HG02759 (cell line): ENCODE measurements at regions not wholly inside any gene's neighbourhood (a gene's known extent, or its start where the extent isn't known, plus 50 kb on each side); places are given as distances from the start of the nearest gene placed in this dataset.

Experiments
- ATAC-seq: cut with Tn5 transposase; IDR thresholded peaks from one replicate; pipeline ENCODE4 v1.9.1; 2021; ENCODE audit warnings: mild to moderate bottlenecking, moderate library complexity; ENCODE audit not compliant: unreplicated experiment

GRCh38 chr4:14809203-14809602 lies 193.1 kb upstream of the CPEB2 start:
- ATAC-seq: no peak

- ATAC-seq: no peak
Measured at GRCh38 chr4:14810121-14810520, 192.2 kb upstream of the CPEB2 start.

- ATAC-seq: no peak
Measured at GRCh38 chr4:14810568-14810967, 191.7 kb upstream of the CPEB2 start.

- no peak for ATAC-seq
Measured at GRCh38 chr4:14812101-14812500, 190.2 kb upstream of the CPEB2 start.

GRCh38 chr4:14816623-14817261 lies 185.5 kb upstream of the CPEB2 start:
- ATAC-seq: no peak

- ATAC-seq: no peak
Measured at GRCh38 chr4:14824189-14824588, 178.1 kb upstream of the CPEB2 start.

GRCh38 chr4:14827111-14827510 lies 175.2 kb upstream of the CPEB2 start:
- no peak for ATAC-seq

GRCh38 chr4:14829795-14830194 lies 172.5 kb upstream of the CPEB2 start:
- no peak for ATAC-seq

- ATAC-seq: no peak
Measured at GRCh38 chr4:14831416-14831815, 170.9 kb upstream of the CPEB2 start.

GRCh38 chr4:14833053-14833452 lies 169.2 kb upstream of the CPEB2 start:
- ATAC-seq: no peak

- no peak for ATAC-seq
Measured at GRCh38 chr4:14834382-14834781, 167.9 kb upstream of the CPEB2 start.

- ATAC-seq: no peak
Measured at GRCh38 chr4:14835288-14835687, 167.0 kb upstream of the CPEB2 start.

GRCh38 chr4:14835708-14836425 lies 166.4 kb upstream of the CPEB2 start:
- ATAC-seq: no peak

GRCh38 chr4:14837860-14838259 lies 164.4 kb upstream of the CPEB2 start:
- no peak for ATAC-seq

GRCh38 chr4:14841801-14842768 lies 160.2 kb upstream of the CPEB2 start:
- no peak for ATAC-seq

- no peak for ATAC-seq
Measured at GRCh38 chr4:14842964-14843630, 159.2 kb upstream of the CPEB2 start.

GRCh38 chr4:14844061-14844460 lies 158.2 kb upstream of the CPEB2 start:
- no peak for ATAC-seq

GRCh38 chr4:14848229-14848628 lies 154.1 kb upstream of the CPEB2 start:
- no peak for ATAC-seq

- no peak for ATAC-seq
Measured at GRCh38 chr4:14850455-14851097, 151.7 kb upstream of the CPEB2 start.

- ATAC-seq: no peak
Measured at GRCh38 chr4:14853176-14853943, 148.9 kb upstream of the CPEB2 start.
